ENCODE measurements at regions not wholly inside any gene's neighbourhood (a gene's known extent, or its start where the extent isn't known, plus 50 kb on each side); places are given as distances from the start of the nearest gene placed in this dataset.
A peak's percentile ranks its signal among the peaks of the same experiment; 100 is the strongest.

DNA sequence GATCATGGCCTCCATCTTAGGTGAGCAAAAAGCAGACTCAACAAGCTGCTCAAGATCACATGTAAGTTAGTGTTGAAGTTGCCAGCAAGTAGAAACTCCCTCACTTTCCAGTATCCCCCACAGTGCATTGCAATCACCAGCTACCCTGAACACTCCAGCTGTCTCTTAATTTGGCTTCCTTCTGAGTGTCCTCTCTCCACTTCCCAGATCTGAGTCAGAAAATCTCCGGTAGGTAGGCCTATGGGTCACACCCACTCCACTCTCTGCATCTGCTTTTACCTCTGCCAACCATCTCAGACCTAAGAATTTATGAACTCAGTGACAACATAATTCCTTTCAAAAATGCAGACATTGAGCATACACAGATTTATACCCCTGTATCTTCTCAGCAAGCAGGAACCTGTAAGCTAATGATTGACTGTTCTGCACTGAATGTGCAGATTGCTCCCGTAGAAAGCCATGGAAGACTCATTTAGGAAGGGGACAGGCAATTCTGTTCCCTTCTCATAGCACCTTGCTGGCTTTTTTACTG lies 656.9 kb downstream of the EPHA4 start:
- no peak for DNase-seq (ENCODE audit: low spot score)

DNA sequence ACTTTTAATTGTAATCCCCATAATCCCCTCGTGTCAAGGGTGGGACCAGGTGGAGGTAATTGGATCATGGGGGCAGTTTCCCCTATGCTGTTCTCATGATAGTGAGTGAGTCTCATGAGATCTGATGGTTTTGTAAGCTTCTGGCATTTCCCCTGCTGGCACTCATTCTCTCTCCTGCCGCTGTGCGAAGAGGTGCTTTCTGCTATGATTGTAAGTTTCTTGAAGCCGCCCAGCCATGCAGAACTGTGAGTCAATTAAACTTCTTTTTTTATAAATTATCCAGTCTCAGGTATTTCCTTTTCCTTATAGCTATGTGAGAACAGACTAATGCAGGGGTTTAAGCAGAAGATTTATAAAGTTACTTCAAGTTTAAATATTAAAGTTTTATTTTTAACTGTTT lies 655.2 kb downstream of the EPHA4 start:
- DNase-seq (ENCODE audit: low spot score) = no peak

DNA sequence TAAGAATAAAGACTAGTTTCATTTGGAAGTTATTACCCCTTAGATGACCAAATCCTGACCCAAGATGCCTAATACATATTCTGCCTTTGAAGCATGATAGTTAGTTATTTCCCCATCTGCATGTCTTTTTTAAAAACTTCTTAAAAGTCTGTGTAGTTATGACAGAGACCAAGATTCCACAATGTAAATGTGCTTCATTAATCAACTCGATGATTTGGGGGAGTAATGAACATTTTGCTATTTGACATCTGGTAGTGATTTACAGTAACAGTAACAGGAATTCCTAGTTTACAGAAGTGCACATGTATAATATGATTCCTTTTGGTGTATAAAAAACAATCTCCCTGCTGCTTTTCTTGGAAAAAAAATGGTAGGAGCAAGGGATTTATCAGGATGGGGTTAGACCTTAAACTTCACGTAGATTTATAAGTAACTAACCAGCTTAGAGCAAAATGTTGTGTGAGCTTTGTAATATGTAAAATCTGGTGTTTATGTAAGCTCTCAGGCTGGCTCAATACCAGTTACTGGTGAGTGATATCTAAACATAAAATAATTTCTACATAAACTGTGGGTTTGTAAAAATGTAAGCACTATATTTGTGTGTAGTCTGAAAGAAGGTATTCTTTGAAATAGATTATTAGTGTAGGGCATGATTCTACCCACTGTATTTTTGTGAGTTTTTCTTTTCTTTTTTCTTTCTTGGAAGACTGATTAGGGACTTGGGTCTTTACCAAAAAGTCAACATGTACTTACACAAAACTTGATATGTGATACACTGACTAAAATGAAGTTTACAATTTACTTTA lies 641.6 kb downstream of the EPHA4 start:
- no peak for DNase-seq (ENCODE audit: low spot score)

DNA sequence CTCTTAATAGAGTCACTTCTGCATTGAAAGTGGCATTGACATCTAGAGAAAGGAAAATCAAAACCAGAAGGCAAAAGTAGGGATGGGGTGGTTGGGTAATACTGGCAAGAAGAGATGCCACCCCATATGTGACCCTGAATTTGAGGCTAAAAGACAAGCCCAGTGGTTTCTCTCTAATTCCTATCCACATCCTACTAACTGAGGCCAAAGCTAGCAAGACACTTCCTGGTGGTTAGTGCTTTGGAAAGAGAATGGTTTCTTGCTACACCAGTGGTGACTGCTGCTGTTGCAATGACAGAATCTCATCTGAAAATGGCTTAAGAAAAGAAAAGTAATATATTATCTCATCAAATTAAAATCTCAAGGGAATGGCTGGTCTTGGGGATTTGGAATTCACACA lies 640.6 kb downstream of the EPHA4 start:
- no peak for DNase-seq (ENCODE audit: low spot score)

DNA sequence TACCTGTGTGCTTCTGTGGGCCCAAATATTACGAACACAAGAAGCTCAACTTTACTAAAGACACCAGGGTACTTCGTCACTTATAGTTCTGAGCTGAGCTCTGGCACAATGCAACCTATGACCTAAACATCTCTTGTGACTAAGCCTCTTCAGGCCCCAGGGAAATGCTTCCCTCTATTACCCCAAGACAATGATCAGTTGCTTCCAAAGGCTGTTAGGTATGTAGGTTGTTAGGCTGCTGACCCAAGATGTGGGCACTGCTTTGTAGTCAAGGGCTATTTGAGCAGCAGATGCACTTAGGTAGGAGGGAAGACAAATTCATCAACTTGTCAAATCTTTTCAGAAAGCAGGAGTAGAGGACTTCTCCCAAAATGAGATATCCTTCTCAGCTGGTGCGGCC lies 640.1 kb downstream of the EPHA4 start:
- DNase-seq (ENCODE audit: low spot score) = no peak

DNA sequence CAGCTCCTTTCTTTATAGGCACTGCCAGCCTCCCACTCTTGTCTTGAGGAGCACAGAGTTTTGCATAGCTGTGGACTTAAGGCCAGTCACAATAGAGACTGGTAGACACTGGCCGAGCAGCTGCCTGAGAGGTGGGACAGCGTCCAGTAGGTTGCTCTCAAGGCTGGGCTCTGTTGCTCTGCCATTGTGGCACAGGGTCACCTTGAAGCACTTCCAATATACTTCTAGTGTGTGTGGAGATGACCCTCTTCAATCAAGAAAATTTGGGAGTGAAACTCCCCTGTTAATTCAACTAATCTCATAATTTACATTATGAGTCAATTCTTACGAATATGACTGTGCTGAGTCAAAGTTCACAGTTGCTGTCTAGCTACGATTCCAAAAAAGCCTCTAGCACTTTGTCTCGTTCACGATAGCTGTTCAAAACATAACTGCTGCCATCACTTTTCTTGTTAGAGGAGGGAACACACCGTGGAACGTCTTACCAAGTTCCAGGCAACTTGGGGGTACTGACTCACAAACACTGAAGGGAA lies 636.2 kb downstream of the EPHA4 start:
- no peak for DNase-seq (ENCODE audit: low spot score)

DNA sequence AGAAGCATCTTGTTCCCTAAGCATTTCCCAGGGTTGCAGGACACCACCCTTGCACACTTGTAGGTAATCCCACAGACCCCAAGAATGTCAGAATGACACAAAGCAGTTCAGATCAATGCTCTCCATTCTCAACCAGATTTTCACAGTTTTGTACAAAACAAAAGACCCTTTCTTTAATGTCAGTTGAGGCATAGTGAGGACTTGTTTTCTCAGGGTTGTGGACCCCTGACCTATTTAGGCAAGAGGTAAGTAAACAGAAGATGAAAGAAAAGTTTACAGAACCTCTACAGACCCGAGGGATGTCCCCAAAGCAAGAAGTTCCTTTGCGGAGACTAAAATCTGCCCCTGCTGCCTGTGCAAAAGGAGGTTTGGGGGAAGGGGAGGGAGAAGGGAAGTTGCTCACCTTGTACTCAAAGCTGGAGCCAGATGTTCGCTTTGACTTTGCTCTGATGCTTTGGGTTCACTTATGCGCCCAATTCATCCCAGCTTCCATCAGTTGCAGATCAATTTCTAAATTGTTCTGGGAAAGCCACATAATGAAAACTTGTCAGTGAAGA lies 635.4 kb downstream of the EPHA4 start:
- no peak for DNase-seq (ENCODE audit: low spot score)

DNA sequence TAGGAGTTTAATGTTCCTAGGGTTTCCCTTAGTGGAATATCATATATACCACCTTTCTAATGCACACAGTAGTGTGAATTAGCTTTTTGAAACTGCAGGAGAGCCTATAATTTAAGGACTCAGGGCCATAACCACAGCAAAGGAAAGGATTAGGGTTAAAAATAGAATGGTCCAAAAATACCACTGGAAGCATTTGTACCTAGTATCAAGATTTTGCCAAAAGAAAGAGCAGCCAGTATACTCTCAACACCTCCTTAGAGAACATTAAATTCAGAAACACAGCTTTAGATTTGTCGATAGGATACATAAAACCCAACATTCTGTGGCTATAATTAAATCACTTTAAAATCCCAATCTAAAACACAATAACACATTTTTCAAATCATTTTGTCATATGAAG lies 634.9 kb downstream of the EPHA4 start:
- no peak for DNase-seq (ENCODE audit: low spot score)

DNA sequence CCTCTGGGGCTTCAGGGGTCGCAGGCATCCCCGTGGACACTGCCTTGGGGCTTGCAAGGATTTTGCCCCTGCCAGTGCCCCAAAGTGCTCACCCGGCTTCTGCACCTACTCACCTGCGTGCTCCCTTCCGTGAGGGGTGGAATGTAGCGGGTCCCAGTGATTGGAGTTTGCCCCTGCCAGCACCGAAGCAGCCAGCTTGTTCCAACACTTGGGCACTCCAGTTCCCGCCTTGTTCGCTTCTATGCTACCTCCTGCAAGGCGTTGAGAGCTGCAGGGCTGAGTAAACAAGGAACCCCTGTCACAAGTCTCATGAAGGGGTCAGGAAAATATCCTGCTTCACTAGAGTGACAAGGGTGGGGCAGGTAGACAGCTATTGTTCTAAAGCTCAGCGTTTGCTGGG lies 631.5 kb downstream of the EPHA4 start:
- DNase-seq (ENCODE audit: low spot score) = no peak

DNA sequence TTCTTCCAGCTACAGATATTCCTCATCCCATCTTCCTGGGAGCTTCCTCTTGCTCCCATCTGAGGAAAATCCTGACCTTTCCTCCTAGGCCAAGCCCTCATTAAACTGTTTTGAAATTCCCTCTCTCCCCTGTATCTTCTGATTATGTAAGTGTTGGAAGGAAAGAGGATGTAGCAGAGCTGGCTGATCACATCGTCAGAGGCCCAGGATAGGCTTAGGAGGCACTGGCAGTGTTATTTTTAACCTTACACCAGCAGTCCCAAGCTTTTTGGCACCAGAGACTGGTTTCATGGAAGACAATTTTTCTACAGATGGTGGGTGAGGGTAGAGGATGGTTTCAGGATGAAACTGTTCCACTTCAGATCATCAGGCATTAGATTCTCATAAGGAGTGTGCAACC lies 630.4 kb downstream of the EPHA4 start:
- DNase-seq (ENCODE audit: low spot score) = no peak

DNA sequence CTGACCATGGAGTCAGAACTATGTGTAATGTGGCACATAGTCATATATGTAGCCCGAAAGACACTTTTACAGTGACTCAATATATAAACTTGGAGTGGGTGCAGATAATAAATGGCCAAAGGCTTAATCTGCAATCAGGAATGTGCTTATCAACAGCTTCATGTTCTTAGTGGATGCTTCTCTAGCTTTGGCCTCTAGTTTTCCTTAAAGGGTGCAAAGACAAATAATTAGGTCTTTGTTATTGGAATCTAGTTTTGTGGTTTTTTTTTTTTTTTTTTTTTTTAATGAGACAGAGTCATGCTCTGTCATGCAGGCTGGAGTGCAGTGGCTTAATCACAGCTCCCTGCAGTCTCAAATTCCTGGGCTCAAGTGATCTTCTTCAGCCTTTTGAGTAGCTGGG lies 625.6 kb downstream of the EPHA4 start:
- peak; percentile 5 for DNase-seq (ENCODE audit: low spot score)

DNA sequence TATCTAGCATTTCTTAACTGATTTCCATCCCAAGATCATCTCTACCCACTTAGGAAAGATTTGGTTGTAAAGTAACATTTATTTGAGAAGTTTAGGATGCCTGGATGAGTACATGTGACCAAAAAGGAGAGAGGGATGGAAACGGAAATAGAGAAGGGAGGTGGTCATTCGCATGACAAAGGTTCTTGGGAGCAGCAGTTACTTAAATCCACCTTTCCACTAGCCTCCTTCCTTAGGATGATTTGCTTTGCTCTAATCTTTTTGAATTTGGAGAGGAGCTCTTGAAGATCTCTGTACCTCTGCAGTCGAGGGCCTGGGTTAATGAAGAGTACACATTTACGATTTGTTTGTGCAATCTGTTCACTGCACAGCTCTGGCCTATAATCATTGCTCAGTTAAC lies 623.5 kb downstream of the EPHA4 start:
- no peak for DNase-seq (ENCODE audit: low spot score)

DNA sequence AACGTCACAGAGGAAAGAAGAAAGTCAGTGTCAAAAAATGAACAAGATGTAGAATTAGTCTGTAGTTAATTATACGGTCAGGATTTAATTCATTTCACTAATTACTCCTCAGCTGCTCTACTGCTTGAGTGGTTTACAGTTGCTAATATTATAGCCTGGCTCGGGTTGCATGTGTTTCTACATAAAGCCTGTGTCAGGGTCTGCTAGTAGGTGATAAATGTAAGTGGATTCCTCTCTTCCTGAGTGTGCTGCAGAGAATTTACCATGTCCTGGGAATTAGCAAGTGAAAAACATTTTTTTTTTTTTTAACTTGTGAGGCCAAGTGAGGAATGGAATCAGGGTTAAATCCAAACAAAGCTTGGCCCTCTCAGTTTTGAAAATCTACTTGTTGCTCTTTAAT lies 622.6 kb downstream of the EPHA4 start:
- no peak for DNase-seq (ENCODE audit: low spot score)

DNA sequence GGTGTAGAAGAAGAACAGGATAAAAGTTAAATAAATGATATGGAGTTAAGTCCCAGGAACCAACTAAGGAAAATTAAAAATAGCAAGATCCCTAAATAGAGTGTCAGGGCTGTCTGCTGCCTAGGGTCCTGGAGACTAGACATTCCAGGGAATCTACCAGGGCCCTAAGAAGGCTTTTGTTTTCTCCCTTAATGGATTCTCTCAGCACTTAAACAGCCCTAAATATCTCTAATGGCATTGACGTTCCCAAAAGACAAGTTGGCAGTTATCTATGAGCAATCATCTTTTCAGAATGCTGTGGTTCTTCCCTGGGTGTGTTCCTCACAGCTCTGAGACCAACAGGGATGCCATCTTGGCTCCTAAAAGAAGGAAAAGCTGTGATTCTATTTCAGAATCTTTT lies 616.3 kb downstream of the EPHA4 start:
- no peak for DNase-seq (ENCODE audit: low spot score)

DNA sequence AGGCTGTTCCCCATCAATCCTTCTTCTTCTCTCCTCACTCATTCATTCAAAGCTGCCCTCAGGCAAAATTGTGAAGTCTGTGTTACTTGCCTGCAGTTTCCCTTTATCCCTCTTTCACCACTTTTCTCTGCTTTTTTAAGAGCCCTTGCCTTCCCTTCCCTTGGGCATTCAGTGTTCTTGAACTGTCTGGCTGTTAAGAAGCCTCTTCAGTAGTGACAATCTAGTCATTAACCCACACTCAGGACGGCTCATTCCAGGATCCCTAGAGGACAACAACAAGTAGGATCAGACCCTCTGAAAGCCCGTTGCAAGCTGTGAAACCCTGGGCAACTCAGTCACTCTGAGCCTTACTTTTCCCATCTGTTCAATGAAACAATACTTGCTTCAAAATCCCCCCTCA lies 615.7 kb downstream of the EPHA4 start:
- no peak for DNase-seq (ENCODE audit: low spot score)

DNA sequence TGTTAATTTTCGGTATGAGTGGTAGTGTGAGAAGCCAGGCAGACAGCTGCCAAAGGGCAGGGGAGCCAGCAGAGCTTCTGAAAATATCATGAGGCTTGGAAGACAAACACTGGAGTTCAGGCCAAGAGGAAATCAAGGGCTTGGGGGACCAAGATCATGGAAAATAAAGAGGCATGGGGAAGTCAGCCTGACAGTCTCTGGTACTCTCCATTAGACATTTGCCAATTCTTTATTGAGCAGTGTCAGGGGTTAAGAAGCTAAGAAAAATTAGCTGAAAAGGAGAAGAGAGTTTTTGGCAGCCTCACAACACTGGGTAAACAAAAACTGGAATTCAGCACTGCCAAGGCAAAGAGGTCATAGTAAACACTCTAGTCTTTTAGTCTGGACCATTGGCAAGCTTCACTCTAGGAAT lies 612.7 kb downstream of the EPHA4 start:
- DNase-seq (ENCODE audit: low spot score) = no peak

DNA sequence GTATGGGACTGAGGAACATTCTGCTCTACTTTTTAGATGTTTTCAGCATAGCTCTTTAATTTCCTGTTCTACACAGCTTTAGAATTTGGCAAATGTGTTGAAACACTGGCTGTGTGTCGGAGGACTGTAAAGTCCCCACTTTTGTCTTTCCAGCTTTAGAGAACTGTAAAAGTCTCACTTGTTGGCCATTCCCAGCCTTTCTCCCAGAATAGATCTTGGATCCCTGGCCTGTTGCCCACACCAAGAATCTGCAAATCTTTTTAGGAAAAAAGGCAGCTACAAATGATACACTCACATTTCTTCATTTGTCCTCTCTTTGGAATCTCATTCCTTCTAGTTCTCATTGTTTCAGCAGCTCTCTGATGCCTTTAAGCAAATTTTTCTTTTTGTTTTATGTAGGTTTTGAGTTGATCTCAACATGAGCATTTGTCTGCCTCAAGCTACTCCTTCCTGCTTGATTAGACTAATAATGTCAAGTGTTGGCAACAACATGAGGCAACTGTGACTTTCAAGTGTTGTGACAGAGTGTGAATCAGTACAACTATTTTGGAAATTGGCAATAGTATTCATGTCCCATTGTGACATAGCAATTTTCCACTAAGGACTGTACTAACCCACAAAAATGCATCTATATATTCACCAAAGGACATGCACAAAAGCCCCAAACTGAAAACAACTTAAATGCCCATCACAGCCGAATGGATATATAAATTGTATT lies 610.8 kb downstream of the EPHA4 start:
- no peak for DNase-seq (ENCODE audit: low spot score)

DNA sequence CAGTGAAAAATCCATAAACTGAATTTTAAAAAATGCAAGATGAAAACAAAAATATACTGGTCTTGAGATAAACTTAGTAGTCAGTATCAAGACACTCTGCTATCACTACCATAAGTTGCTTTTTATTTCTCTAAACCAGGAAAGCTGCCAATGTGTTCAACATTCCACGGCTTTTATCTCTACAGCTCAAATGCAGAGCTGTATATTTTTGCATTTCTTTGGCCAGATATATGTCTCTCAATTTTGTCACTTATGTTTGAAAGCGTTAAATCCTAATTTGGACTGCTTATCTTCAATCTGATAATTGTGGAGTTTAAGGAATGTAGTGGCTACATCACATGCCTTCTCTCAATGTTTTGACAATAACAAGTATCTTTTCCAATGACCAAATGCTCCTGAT lies 609.5 kb downstream of the EPHA4 start:
- no peak for DNase-seq (ENCODE audit: low spot score)

DNA sequence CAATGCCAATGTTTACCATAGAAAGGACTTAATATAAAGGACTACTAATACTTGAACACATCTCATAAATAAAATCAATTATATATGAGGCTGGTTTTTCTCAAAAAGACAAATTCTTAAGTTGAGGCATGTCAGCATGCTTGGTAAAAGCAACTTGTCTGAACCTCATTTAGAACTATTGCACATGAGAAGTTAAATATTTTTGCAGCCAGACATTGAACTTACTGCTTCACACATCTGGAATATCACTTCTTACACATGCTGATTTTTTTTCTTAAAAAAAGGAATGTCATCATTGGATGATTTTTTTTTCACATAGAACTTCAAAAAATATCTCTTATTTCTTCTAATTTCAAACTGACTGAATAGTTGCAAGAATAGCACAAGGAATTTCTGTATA lies 609.0 kb downstream of the EPHA4 start:
- no peak for DNase-seq (ENCODE audit: low spot score)

DNA sequence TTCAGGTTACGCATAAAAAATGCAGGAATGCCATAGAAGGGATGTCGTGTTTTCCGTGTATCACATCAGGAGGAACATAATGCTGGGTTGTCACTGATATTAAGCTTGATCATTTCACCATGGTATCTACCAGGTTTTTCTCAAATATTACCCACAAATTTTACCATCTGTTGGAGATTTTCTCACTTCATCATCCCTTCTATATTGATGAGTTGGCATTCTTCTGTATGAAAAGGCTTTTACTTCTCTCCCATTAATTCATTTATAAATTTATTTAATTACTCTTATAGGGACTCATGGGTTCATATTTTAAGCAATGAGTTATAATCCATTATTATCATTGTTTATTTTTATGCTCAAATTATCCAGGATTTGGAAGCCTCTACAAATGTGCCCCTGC lies 608.2 kb downstream of the EPHA4 start:
- no peak for DNase-seq (ENCODE audit: low spot score)

DNA sequence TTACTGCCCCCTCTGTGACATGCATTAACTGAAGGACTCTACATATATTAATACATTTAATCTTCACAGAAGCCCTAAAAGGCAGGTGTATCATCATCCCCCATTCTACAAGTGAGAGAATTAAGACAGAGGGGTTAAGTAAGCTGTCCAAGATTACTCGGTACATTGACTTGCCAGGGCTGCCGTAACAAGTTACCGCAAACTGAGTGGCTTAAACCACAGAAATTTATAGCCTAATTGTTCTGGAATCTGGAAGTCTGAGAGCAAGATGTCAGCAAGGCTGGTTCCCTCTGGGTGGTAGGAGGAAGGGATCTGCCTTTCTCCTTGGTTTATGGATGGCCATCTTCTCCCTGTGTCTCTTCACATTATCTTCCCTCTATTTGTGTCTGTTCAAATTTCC lies 605.5 kb downstream of the EPHA4 start:
- DNase-seq (ENCODE audit: low spot score) = peak; percentile 35

DNA sequence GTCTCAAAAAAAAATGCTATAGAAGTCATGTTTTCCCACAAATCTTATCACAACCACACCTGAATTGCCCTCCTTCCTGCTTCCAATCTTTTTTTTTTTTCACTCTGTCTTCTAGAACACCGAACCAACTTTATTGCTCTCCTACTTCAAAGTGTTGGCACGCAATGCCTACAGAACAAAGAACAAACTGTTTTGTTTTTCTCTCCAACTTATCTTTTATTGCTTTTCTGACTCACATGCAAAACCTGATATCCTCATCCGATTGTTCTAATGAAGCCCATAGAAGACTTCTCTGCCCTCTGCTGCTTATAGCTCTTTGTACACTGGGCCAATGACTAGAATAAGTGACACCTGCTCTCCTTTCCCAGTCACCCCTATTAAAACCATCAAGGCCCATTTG lies 602.8 kb downstream of the EPHA4 start:
- no peak for DNase-seq (ENCODE audit: low spot score)

Measured in AG08396 (cell line).